Activated CD8-positive, alpha-beta T cell treated with anti-CD3 and anti-CD28 coated beads for 36 hours (primary cell): ENCODE measurements at regions not wholly inside any gene's neighbourhood (a gene's known extent, or its start where the extent isn't known, plus 50 kb on each side); places are given as distances from the start of the nearest gene placed in this dataset.

Experiments used
- ATAC-seq: fragments of 200-7000 bp; cut with Tn5 transposase; one replicate; pipeline ENCODE4 v1.10.0; 2021; ENCODE audit warnings: mild to moderate bottlenecking, moderate library complexity
- CTCF ChIA-PET: fragments of 350-600 bp; sonication (Branson Sonifier 250); formaldehyde crosslinking; loops from one replicate; lab custom pipeline; 2021; ENCODE audit warnings: antibody characterized with exemption; lab: Charles Lee
- POLR2A ChIA-PET: fragments of 350-600 bp; sonication (Branson Sonifier 250); formaldehyde crosslinking; loops from one replicate; lab custom pipeline; 2021; ENCODE audit warnings: antibody characterized with exemption; lab: Charles Lee
- DNase-seq: peaks from one replicate; pipeline ENCODE4 v3.0.0-alpha.2; 2020
- H3K27ac Mint-ChIP-seq: one replicate; pipeline ENCODE4 v1.8.0; 2021; ENCODE audit warnings: mild to moderate bottlenecking, mixed read lengths
- H3K27me3 Mint-ChIP-seq: one replicate; pipeline ENCODE4 v1.8.0; 2021; ENCODE audit warnings: mixed read lengths
- H3K36me3 Mint-ChIP-seq: one replicate; pipeline ENCODE4 v1.8.0; 2021; ENCODE audit warnings: low read depth, mixed read lengths
- H3K4me1 Mint-ChIP-seq: one replicate; pipeline ENCODE4 v1.8.0; 2021; ENCODE audit warnings: low read depth, mixed read lengths
- H3K4me3 Mint-ChIP-seq: one replicate; pipeline ENCODE4 v1.8.0; 2021; ENCODE audit warnings: mild to moderate bottlenecking, moderate library complexity, mixed read lengths
- H3K9me3 Mint-ChIP-seq: one replicate; pipeline ENCODE4 v1.8.0; 2021; ENCODE audit warnings: mixed read lengths
- CTCF ChIP-seq: fragments of 200-600 bp; IDR thresholded peaks from one replicate; pipeline ENCODE4 v1.8.0; 2022; ENCODE audit warnings: antibody characterized with exemption, mild to moderate bottlenecking
- intact Hi-C: fragments of 100-400 bp; cut with micrococcal nuclease; formaldehyde crosslinking; loops from one replicate; pipeline ENCODE4 v1.10.0; 2022

DNA sequence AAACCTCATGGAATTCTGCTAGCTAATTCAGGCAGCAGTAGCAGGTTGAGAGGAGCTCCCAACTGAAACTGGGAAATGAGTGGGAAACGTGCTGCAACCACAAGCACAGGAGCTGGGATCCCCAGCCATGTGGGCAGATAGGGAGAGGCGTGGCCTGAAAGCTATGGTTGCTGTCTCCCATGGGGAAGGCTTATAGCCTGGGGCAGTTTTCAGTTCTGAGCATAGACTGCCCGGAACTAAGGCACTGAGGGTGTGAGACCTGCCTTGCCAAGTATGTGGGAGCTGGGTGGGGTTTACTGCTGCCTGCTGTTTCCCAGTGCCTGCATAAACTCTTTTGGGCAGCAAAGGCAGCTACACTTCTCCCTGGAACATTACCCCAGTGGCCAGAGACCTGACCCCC, 229.5 kb downstream of the TUSC7 start:
- no peak overlapping the region for H3K4me3 Mint-ChIP-seq
- H3K27ac Mint-ChIP-seq = no peak overlapping the region
- CTCF ChIA-PET = no interaction called here
- ATAC-seq = no peak
- intact Hi-C loops = no loop called here
- no peaks in the 10 kb centered on the region for H3K36me3 Mint-ChIP-seq
- no peaks in the 10 kb centered on the region for H3K27me3 Mint-ChIP-seq
- TF ChIP-seq CTCF = no peak
- DNase-seq = no peak
- H3K9me3 Mint-ChIP-seq = no peaks in the 10 kb centered on the region
- POLR2A ChIA-PET = no interaction called here
- no peaks in the 10 kb centered on the region for H3K4me1 Mint-ChIP-seq

DNA sequence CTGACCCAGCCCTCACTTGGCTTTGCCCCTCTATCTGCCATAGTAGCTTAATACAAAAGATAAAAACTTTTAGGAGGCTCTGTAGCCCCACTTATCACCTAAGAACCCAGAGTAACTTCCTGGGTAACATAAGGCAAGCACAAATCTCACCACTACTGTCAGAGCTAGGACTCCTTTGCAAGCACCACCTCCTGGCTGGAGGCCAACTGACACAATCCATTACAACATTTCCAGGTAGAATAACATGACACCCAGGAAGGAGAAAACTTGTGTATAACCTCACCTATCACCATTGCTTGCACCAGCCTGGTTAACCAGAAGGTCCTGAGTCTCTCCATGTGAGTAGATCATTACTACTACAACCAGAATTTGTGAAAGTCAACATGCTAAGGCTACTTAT, 230.0 kb downstream of the TUSC7 start:
- Mint-ChIP-seq H3K27ac (no peak overlapping the region), H3K4me3 (no peak overlapping the region), H3K4me1 (no peaks in the 10 kb centered on the region), H3K27me3 (no peaks in the 10 kb centered on the region), H3K36me3 (no peaks in the 10 kb centered on the region), H3K9me3 (no peaks in the 10 kb centered on the region)
- TF ChIP-seq CTCF = no peak
- DNase-seq (no peak), ATAC-seq (no peak)
- intact Hi-C loops = no loop called here
- POLR2A ChIA-PET = no interaction called here
- CTCF ChIA-PET = no interaction called here

GRCh38 chr3:116940719-116941118, 231.1 kb downstream of the TUSC7 start:
- no peak overlapping the region for H3K4me3 Mint-ChIP-seq
- H3K4me1 Mint-ChIP-seq = no peaks in the 10 kb centered on the region
- ATAC-seq (no peak), DNase-seq (no peak)
- TF ChIP-seq CTCF = no peak
- H3K27me3 Mint-ChIP-seq = no peaks in the 10 kb centered on the region
- CTCF ChIA-PET = no interaction called here
- intact Hi-C loops = no loop called here
- no peaks in the 10 kb centered on the region for H3K36me3 Mint-ChIP-seq
- H3K9me3 Mint-ChIP-seq = no peaks in the 10 kb centered on the region
- POLR2A ChIA-PET = no interaction called here
- no peak overlapping the region for H3K27ac Mint-ChIP-seq

DNA sequence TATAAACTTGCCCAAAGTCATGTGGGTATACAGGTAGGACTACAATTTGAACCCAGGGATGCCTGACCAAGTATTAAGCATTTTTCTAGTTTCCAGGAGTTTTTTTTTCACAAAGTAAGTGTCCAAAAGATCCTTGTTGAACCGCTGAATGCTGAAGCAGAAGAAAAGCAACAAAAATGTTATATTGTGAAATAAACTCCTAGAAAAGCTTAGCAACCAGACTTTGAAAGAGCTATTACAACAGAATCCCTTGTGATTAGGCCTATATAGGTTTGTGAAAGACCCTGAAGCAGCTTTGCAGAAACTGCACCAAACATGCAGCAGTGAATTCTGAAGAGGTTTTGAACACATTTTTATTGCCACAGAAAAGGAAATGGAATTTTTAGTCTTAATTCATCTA, 236.8 kb downstream of the TUSC7 start:
- ChIA-PET CTCF (no interaction called here), POLR2A (no interaction called here)
- H3K9me3 Mint-ChIP-seq = no peaks in the 10 kb centered on the region
- H3K27me3 Mint-ChIP-seq = no peaks in the 10 kb centered on the region
- H3K27ac Mint-ChIP-seq = no peak overlapping the region
- DNase-seq = no peak
- no peaks in the 10 kb centered on the region for H3K36me3 Mint-ChIP-seq
- H3K4me3 Mint-ChIP-seq = no peak overlapping the region
- H3K4me1 Mint-ChIP-seq = no peaks in the 10 kb centered on the region
- TF ChIP-seq CTCF = no peak
- intact Hi-C loops = no loop called here
- ATAC-seq = no peak

DNA sequence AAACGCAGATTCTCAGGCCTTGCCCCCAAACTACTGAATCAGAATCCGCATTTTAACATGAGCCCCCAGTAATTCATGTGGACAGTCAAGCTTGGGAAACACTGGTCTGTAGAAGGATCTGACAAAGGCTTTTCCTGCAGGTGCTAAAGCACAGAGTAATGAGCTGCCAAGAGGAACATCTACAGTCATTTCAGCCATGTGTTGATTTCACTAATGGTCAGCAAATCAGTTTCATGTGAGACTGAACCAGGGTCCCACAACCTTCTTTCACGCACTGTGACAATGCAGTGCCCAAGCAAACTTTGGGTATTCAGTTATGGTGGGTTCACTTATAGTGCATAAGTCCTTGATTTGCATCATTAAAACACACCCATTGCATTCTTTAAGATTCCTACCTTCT, 237.6 kb downstream of the TUSC7 start:
- ATAC-seq (no peak), DNase-seq (no peak)
- Mint-ChIP-seq H3K4me1 (no peaks in the 10 kb centered on the region), H3K36me3 (no peaks in the 10 kb centered on the region), H3K9me3 (no peaks in the 10 kb centered on the region), H3K4me3 (no peak overlapping the region), H3K27me3 (no peaks in the 10 kb centered on the region), H3K27ac (no peak overlapping the region)
- ChIA-PET CTCF (no interaction called here), POLR2A (no interaction called here)
- intact Hi-C loops = no loop called here
- TF ChIP-seq CTCF = no peak
